Adrenal gland (tissue), 5 donors: ENCODE measurements at regions not wholly inside any gene's neighbourhood (a gene's known extent, or its start where the extent isn't known, plus 50 kb on each side); places are given as distances from the start of the nearest gene placed in this dataset.

ENCODE experiments used
- CTCF ChIP-seq, 6 experiments: fragments of 450-650 bp in 4 of 6; fragments of 200-600 bp in 2 of 6; sonication (generic) in 1 of 6; IDR thresholded peaks; 1 replicate in 5 of 6; 2 replicates in 1 of 6; pipeline versions ENCODE4 v1.5.1 to v1.8.0; 2016 to 2021; ENCODE audit warnings: antibody characterized with exemption in 6 of 6, mild to moderate bottlenecking in 2 of 6, moderate library complexity in 1 of 6
- POLR2A ChIP-seq, 2 donors: fragments of 450-650 bp; IDR thresholded peaks; one replicate each; pipeline ENCODE4 v1.6.1; 2017; ENCODE audit warnings: antibody characterized with exemption in 2 of 2, mild to moderate bottlenecking in 2 of 2, moderate library complexity in 1 of 2
- donor health status: DM: no; HTN: no; CAD: no.

GRCh38 chr18:67778016-67778415 is 261.5 kb upstream of the DSEL start:
- TF ChIP-seq POLR2A (IDR thresholded peaks at IDR 0.05): no peak
- TF ChIP-seq CTCF (IDR thresholded peaks at IDR 0.05): no peak
